PC-3 (cell line): ENCODE measurements at regions not wholly inside any gene's neighbourhood (a gene's known extent, or its start where the extent isn't known, plus 50 kb on each side); places are given as distances from the start of the nearest gene placed in this dataset.

ENCODE experiments used
- ATAC-seq: fragments of 200-7000 bp; cut with Tn5 transposase; 2 replicates; pipeline ENCODE4 v1.9.1; 2020; ENCODE audit warnings: mild to moderate bottlenecking, moderate library complexity
- BruUV-seq: library from RNA; stranded (reverse); fragments of 400-500 nt; replicated peaks from 2 replicates; lab custom pipeline; 2021; lab: Mats Ljungman, UMichigan
- CTCF ChIA-PET: fragments of 300-600 bp; sonication (Branson Sonifier 250); formaldehyde crosslinking; loops from one replicate; lab custom pipeline; 2022; ENCODE audit warnings: antibody characterized with exemption; lab: Charles Lee
- POLR2A ChIA-PET: fragments of 300-600 bp; sonication (Branson Sonifier 250); formaldehyde crosslinking; loops from one replicate; lab custom pipeline; 2022; ENCODE audit warnings: antibody characterized with exemption; ENCODE audit not compliant: unreplicated experiment; lab: Charles Lee
- DNase-seq: peaks from one replicate; pipeline ENCODE4 v3.0.0-alpha.2; 2015
- H2AFZ ChIP-seq: fragments of 300-600 bp; sonication (generic); 2 replicates; pipeline ENCODE4 v1.6.0; 2016; ENCODE audit warnings: antibody characterized with exemption, low read length
- H3F3A ChIP-seq: fragments of 300-600 bp; sonication (generic); one replicate; pipeline ENCODE4 v1.6.0; 2017; ENCODE audit warnings: antibody characterized with exemption, low read length, control low read depth, mild to moderate bottlenecking; ENCODE audit not compliant: unreplicated experiment
- H3K27ac ChIP-seq: fragments of 300-600 bp; sonication (generic); 2 replicates; pipeline ENCODE4 v1.5.1; 2016; ENCODE audit warnings: mild to moderate bottlenecking, low read length
- H3K27me3 ChIP-seq: fragments of 300-600 bp; sonication (generic); 2 replicates; pipeline ENCODE4 v1.6.1; 2016; ENCODE audit warnings: low read length, mixed read lengths
- H3K36me3 ChIP-seq: fragments of 300-600 bp; sonication (generic); 2 replicates; pipeline ENCODE4 v1.6.1; 2016; ENCODE audit warnings: low read depth, mixed run types, low read length, mixed read lengths
- H3K4me1 ChIP-seq: fragments of 300-600 bp; sonication (generic); 2 replicates; pipeline ENCODE4 v1.5.1; 2016; ENCODE audit warnings: low read length; ENCODE audit not compliant: insufficient read depth
- H3K4me2 ChIP-seq: fragments of 300-600 bp; sonication (generic); 2 replicates; pipeline ENCODE4 v1.6.0; 2016; ENCODE audit warnings: low read length
- H3K4me3 ChIP-seq: fragments of 300-600 bp; sonication (generic); 2 replicates; pipeline ENCODE4 v1.5.1; 2016; ENCODE audit warnings: mild to moderate bottlenecking, low read length, mixed read lengths
- H3K79me2 ChIP-seq: fragments of 300-600 bp; sonication (generic); 2 replicates; pipeline ENCODE4 v1.6.1; 2017; ENCODE audit warnings: low read length, mixed read lengths
- H3K9ac ChIP-seq: fragments of 300-600 bp; sonication (generic); 2 replicates; pipeline ENCODE4 v1.6.0; 2016; ENCODE audit warnings: mild to moderate bottlenecking, low read length
- H3K9me2 ChIP-seq: fragments of 300-600 bp; sonication (generic); replicated peaks from 2 replicates; pipeline ENCODE4 v1.6.1; 2016; ENCODE audit warnings: mixed run types, low read length, mixed read lengths
- H3K9me3 ChIP-seq: fragments of 300-600 bp; sonication (generic); 2 replicates; pipeline ENCODE4 v1.6.1; 2016; ENCODE audit warnings: low read length, mixed read lengths
- H4K20me1 ChIP-seq: fragments of 300-600 bp; sonication (generic); 2 replicates; pipeline ENCODE4 v1.6.1; 2016; ENCODE audit warnings: low read length, mixed read lengths
- CTCF ChIP-seq: fragments of 300-600 bp; sonication (generic); conservative IDR thresholded peaks from 2 replicates; pipeline ENCODE4 v1.5.1; 2017; ENCODE audit warnings: antibody characterized with exemption, low read depth, mild to moderate bottlenecking, low read length
- EZH2 ChIP-seq: fragments of 300-600 bp; sonication (generic); IDR thresholded peaks from one replicate; pipeline ENCODE4 v1.6.1; 2017; ENCODE audit warnings: antibody characterized with exemption, mild to moderate bottlenecking, low read length; ENCODE audit not compliant: unreplicated experiment
- EZH2phosphoT487 ChIP-seq: fragments of 300-600 bp; sonication (generic); IDR thresholded peaks from 2 replicates; pipeline ENCODE4 v1.6.1; 2018; ENCODE audit warnings: mild to moderate bottlenecking, antibody characterized with exemption, low read length, borderline replicate concordance
- intact Hi-C: fragments of 100-400 bp; cut with micrococcal nuclease; formaldehyde crosslinking; loops from 2 replicates; pipeline ENCODE4 v1.9.0; 2023

- POLR2A ChIA-PET: no interaction called here
- Histone ChIP-seq H3F3A (no peaks in the 10 kb centered on the region), H4K20me1 (no peaks in the 10 kb centered on the region), H3K9ac (no peak overlapping the region), H3K9me3 (no peaks in the 10 kb centered on the region), H3K9me2 (no peaks in the 10 kb centered on the region), H3K4me2 (no peak overlapping the region), H3K36me3 (no peaks in the 10 kb centered on the region), H3K79me2 (no peaks in the 10 kb centered on the region), H3K27ac (no peak overlapping the region), H2AFZ (no peak overlapping the region), H3K27me3 (no peaks in the 10 kb centered on the region), H3K4me3 (no peak overlapping the region), H3K4me1 (no peaks in the 10 kb centered on the region)
- no peak for TF ChIP-seq CTCF
- no peak for TF ChIP-seq EZH2
- no peak for TF ChIP-seq EZH2phosphoT487
- CTCF ChIA-PET: no interaction called here
- intact Hi-C loops: no loop called here
- ATAC-seq (no peak), DNase-seq (no peak)
- no TSS peak for BruUV-seq
Measured at GRCh38 chr6:81636930-81637568, 115.4 kb downstream of the TENT5A start.

- TF ChIP-seq EZH2phosphoT487 (no peak), CTCF (no peak), EZH2 (no peak)
- POLR2A ChIA-PET: no interaction called here
- BruUV-seq: no TSS peak
- no peaks in the 10 kb centered on the region for H3F3A ChIP-seq
- CTCF ChIA-PET: no interaction called here
- no peaks in the 10 kb centered on the region for H4K20me1 ChIP-seq
- H3K79me2 ChIP-seq: no peaks in the 10 kb centered on the region
- H3K27me3 ChIP-seq: no peaks in the 10 kb centered on the region
- H3K27ac ChIP-seq: no peak overlapping the region
- ATAC-seq (no peak), DNase-seq (no peak)
- H3K9ac ChIP-seq: no peak overlapping the region
- no peak overlapping the region for H2AFZ ChIP-seq
- H3K4me3 ChIP-seq: no peak overlapping the region
- H3K9me2 ChIP-seq: no peaks in the 10 kb centered on the region
- H3K9me3 ChIP-seq: no peaks in the 10 kb centered on the region
- intact Hi-C loops: no loop called here
- no peaks in the 10 kb centered on the region for H3K4me1 ChIP-seq
- H3K4me2 ChIP-seq: no peak overlapping the region
- H3K36me3 ChIP-seq: no peaks in the 10 kb centered on the region
Measured at GRCh38 chr6:81634155-81634880, 118.2 kb downstream of the TENT5A start.

- DNase-seq (no peak), ATAC-seq (no peak)
- no peak overlapping the region for H3K9ac ChIP-seq
- H3K9me2 ChIP-seq: no peaks in the 10 kb centered on the region
- H3K4me2 ChIP-seq: no peak overlapping the region
- no peaks in the 10 kb centered on the region for H3F3A ChIP-seq
- H3K9me3 ChIP-seq: no peaks in the 10 kb centered on the region
- H2AFZ ChIP-seq: no peak overlapping the region
- H3K36me3 ChIP-seq: no peaks in the 10 kb centered on the region
- TF ChIP-seq EZH2 (no peak), CTCF (no peak), EZH2phosphoT487 (no peak)
- no peaks in the 10 kb centered on the region for H4K20me1 ChIP-seq
- no TSS peak for BruUV-seq
- POLR2A ChIA-PET: no interaction called here
- intact Hi-C loops: no loop called here
- H3K79me2 ChIP-seq: no peaks in the 10 kb centered on the region
- H3K27ac ChIP-seq: no peak overlapping the region
- no peak overlapping the region for H3K4me3 ChIP-seq
- H3K4me1 ChIP-seq: no peaks in the 10 kb centered on the region
- CTCF ChIA-PET: no interaction called here
- no peaks in the 10 kb centered on the region for H3K27me3 ChIP-seq
Measured at GRCh38 chr6:81633391-81633790, 119.1 kb downstream of the TENT5A start.
